K562 (cell line): ENCODE measurements at regions not wholly inside any gene's neighbourhood (a gene's known extent, or its start where the extent isn't known, plus 50 kb on each side); places are given as distances from the start of the nearest gene placed in this dataset.

Experiments
- ATAC-seq: fragments of 200-7000 bp; cut with Tn5 transposase; 3 replicates; pipeline ENCODE4 v1.9.1; 2020; ENCODE audit warnings: moderate library complexity
- BruUV-seq: library from RNA; stranded (reverse); fragments of 400-500 nt; replicated peaks from 2 replicates; lab custom pipeline; 2021; lab: Mats Ljungman, UMichigan
- CTCF ChIA-PET: fragments of 300-600 bp; formaldehyde crosslinking; extraction: SDS; loops from one replicate; lab custom pipeline; 2021; ENCODE audit warnings: low intra/inter-chr PET ratio; lab: Yijun Ruan, JAX
- POLR2A ChIA-PET: fragments of 300-600, 350-650 bp; sonication (Branson Sonifier 250); formaldehyde crosslinking; extraction: SDS; loops from one replicate; lab custom pipeline; 2021; ENCODE audit warnings: antibody characterized with exemption, inconsistent platforms; lab: Yijun Ruan, JAX
- DNase-seq, 4 experiments: peaks; one replicate each; pipeline versions ENCODE4 v3.0.0 to v3.0.0-alpha.2; 2011 to 2018; ENCODE audit warnings: low spot score in 3 of 4, mixed read lengths in 3 of 4; ENCODE audit errors: extremely low read depth in 1 of 4
- FAIRE-seq: peaks from 2 replicates; lab custom pipeline; 2011; peaks lifted over from hg19 to GRCh38; lab: Jason Lieb, UNC
- H2AFZ ChIP-seq: 2 replicates; pipeline ENCODE4 v1.6.0; 2011; ENCODE audit warnings: low read depth, low read length, control low read depth, inconsistent platforms
- H3K27ac ChIP-seq: fragments of 200-600 bp; 3 replicates; pipeline ENCODE4 v1.8.0; 2011; ENCODE audit warnings: low read depth, mild to moderate bottlenecking, control low read depth, inconsistent platforms, low read length, moderate library complexity, mixed read lengths; ENCODE audit errors: extremely low read depth
- H3K27me3 ChIP-seq, 2 experiments: fragments of 300-600 bp in 1 of 2; 2 replicates in 1 of 2; 3 replicates in 1 of 2; pipeline versions ENCODE4 v1.6.0 to v1.8.0; 2011; ENCODE audit warnings: inconsistent platforms in 2 of 2, low read length in 2 of 2, mild to moderate bottlenecking in 1 of 2, mixed read lengths in 1 of 2, moderate library complexity in 1 of 2; ENCODE audit not compliant: control insufficient read depth in 2 of 2, insufficient read depth in 2 of 2
- H3K36me3 ChIP-seq: fragments of 300-600 bp; 3 replicates; pipeline ENCODE4 v1.8.0; 2011; ENCODE audit warnings: mild to moderate bottlenecking, low read length, inconsistent platforms; ENCODE audit not compliant: control insufficient read depth, insufficient read depth
- H3K4me1 ChIP-seq, 2 experiments: fragments of 200-600 bp in 1 of 2; replicated peaks in 1 of 2; 2 replicates in 1 of 2; 3 replicates in 1 of 2; pipeline versions ENCODE4 v1.5.1 to v1.8.0; 2011; ENCODE audit warnings: inconsistent platforms in 2 of 2, low read length in 2 of 2, mild to moderate bottlenecking in 1 of 2, mixed read lengths in 1 of 2, moderate library complexity in 1 of 2; ENCODE audit not compliant: control insufficient read depth in 2 of 2, insufficient read depth in 2 of 2
- H3K4me2 ChIP-seq: 2 replicates; pipeline ENCODE4 v1.6.1; 2011; ENCODE audit warnings: low read length, control low read depth, inconsistent platforms, mixed read lengths; ENCODE audit not compliant: insufficient read depth
- H3K4me3 ChIP-seq: fragments of 200-600 bp; sonication (generic), shearing (Covaris generic); 2 replicates; pipeline ENCODE4 v1.5.1; 2016; ENCODE audit warnings: control low read depth, inconsistent platforms
- H3K79me2 ChIP-seq: fragments of 200-600 bp; 3 replicates; pipeline ENCODE4 v1.8.0; 2011; ENCODE audit warnings: low read length, inconsistent platforms; ENCODE audit not compliant: control insufficient read depth, insufficient read depth
- H3K9ac ChIP-seq, 2 experiments: 2 replicates each; pipeline versions ENCODE4 v1.6.0 to v1.6.1; 2011; ENCODE audit warnings: low read depth in 2 of 2, low read length in 2 of 2, control low read depth in 1 of 2, inconsistent platforms in 1 of 2, mild to moderate bottlenecking in 1 of 2, mixed read lengths in 1 of 2; ENCODE audit not compliant: insufficient read depth in 1 of 2
- H3K9me1 ChIP-seq: one replicate; pipeline ENCODE4 v1.6.0; 2011; ENCODE audit warnings: inconsistent platforms, mild to moderate bottlenecking, low read length, moderate library complexity; ENCODE audit not compliant: control insufficient read depth, insufficient read depth
- H3K9me3 ChIP-seq: replicated peaks from 2 replicates; pipeline ENCODE4 v1.5.1; 2011; ENCODE audit warnings: low read depth, low read length, inconsistent platforms; ENCODE audit not compliant: control insufficient read depth, insufficient read depth
- H4K20me1 ChIP-seq: replicated peaks from 2 replicates; pipeline ENCODE4 v1.6.1; 2011; ENCODE audit warnings: low read length, inconsistent platforms, mixed read lengths; ENCODE audit not compliant: control insufficient read depth, insufficient read depth
- EWSR1 ChIP-seq: fragments of 450-650 bp; IDR thresholded peaks from 2 replicates; pipeline ENCODE4 v1.6.1; 2018; ENCODE audit warnings: borderline replicate concordance, mild to moderate bottlenecking, low read depth, moderate library complexity; ENCODE audit not compliant: partially characterized antibody
- MNT ChIP-seq, 2 experiments: fragments of 450-650 bp; conservative IDR thresholded peaks; 2 replicates each; pipeline ENCODE4 v1.6.1; 2017; ENCODE audit warnings: mild to moderate bottlenecking in 2 of 2, moderate library complexity in 2 of 2
- POLR2A ChIP-seq: fragments of 450-650 bp; conservative IDR thresholded peaks from 2 replicates; pipeline ENCODE4 v1.6.1; 2016
- ZNF318 ChIP-seq, 2 experiments: fragments of 450-650 bp; IDR thresholded peaks; 2 replicates each; pipeline ENCODE4 v1.6.1; 2016; ENCODE audit warnings: mild to moderate bottlenecking in 2 of 2, borderline replicate concordance in 1 of 2, low read depth in 1 of 2, moderate library complexity in 1 of 2
- ZNF445 ChIP-seq: fragments of 250-450 bp; sonication (Bioruptor Pico); IDR thresholded peaks from 2 replicates; pipeline ENCODE4 v1.4.0; 2020; ENCODE audit warnings: low read depth, mild to moderate bottlenecking, moderate library complexity
- in situ Hi-C: fragments of 300-500 bp; cut with MboI; formaldehyde crosslinking; loops from 4 replicates; pipeline ENCODE4 v1.15.0; 2018; ENCODE audit warnings: inconsistent platforms, mixed read lengths
- intact Hi-C: fragments of 100-400 bp; cut with micrococcal nuclease; formaldehyde crosslinking; loops from 2 replicates; pipeline ENCODE4 v1.14.2; 2022

GRCh38 chr4:19510993-19511392, 740.7 kb upstream of the SLIT2 start:
- no peaks in the 10 kb centered on the region for H4K20me1 ChIP-seq
- no TSS peak for BruUV-seq
- POLR2A ChIA-PET: no interaction called here
- H3K9ac ChIP-seq: no peak overlapping the region
- in situ Hi-C loops (no loop called here), intact Hi-C loops (no loop called here)
- H2AFZ ChIP-seq: no peak overlapping the region
- H3K79me2 ChIP-seq: no peaks in the 10 kb centered on the region
- H3K4me2 ChIP-seq: no peak overlapping the region
- no peaks in the 10 kb centered on the region for H3K4me1 ChIP-seq
- no peaks in the 10 kb centered on the region for H3K9me3 ChIP-seq
- CTCF ChIA-PET: no interaction called here
- no peak for ATAC-seq
- no peak for FAIRE-seq
- H3K9me1 ChIP-seq: no peaks in the 10 kb centered on the region
- H3K27ac ChIP-seq: no peak overlapping the region
- no peak for DNase-seq
- H3K36me3 ChIP-seq: no peaks in the 10 kb centered on the region
- no peaks in the 10 kb centered on the region for H3K27me3 ChIP-seq
- H3K4me3 ChIP-seq: no peak overlapping the region
- TF ChIP-seq ZNF445 (no peak), EWSR1 (no peak), ZNF318 (IDR thresholded peaks at IDR 0.05; ENCODE audit: borderline replicate concordance in 1 of 2, low read depth in 1 of 2) (no peak), MNT (conservative IDR thresholded peaks at IDR 0.05) (no peak), POLR2A (no peak)
